Right lobe of liver (tissue), 4 donors: ENCODE measurements at regions not wholly inside any gene's neighbourhood (a gene's known extent, or its start where the extent isn't known, plus 50 kb on each side); places are given as distances from the start of the nearest gene placed in this dataset.
A peak's percentile ranks its signal among the peaks of the same experiment; 100 is the strongest.

ENCODE experiments used
- POLR2A ChIP-seq: fragments of 450-650 bp; IDR thresholded peaks from one replicate; pipeline ENCODE4 v1.6.1; 2017; ENCODE audit warnings: antibody characterized with exemption, mild to moderate bottlenecking
- TF ChIP-seq, protein P1 (sequence below), 4 donors: fragments of 200-600 bp in 3 of 4; fragments of 450-650 bp in 1 of 4; IDR thresholded peaks; one replicate each; pipeline versions ENCODE4 v1.5.1 to v1.8.0; 2016 to 2022; ENCODE audit warnings: antibody characterized with exemption in 4 of 4, mild to moderate bottlenecking in 2 of 4
- donor health status: DM: no; HTN: no; CAD: no.
- donor health status: DM: no; HTN: no; CAD: no.
- donor health status: DM: no; HTN: yes; CAD: no.

DNA sequence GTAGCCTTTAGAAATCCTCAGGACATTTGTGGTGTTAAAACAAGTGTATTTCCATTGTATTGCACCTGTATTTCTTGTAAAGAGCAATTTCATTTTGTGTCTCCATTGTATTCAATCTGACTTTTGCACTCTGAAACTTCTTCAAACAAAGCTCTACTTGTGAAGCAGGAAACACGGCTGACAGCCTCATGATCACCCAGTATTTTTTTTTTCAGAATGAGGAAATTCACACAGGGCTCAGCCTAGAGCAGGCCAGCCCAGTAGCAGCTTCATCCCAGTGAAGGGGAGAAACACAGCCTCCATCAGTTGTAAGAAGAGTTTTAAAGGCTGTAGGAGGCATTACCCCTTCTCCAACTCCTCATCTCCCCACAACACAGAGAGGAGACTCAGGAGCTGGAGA lies 175.9 kb upstream of the KLHL29 start:
- TF ChIP-seq, protein P1, sequence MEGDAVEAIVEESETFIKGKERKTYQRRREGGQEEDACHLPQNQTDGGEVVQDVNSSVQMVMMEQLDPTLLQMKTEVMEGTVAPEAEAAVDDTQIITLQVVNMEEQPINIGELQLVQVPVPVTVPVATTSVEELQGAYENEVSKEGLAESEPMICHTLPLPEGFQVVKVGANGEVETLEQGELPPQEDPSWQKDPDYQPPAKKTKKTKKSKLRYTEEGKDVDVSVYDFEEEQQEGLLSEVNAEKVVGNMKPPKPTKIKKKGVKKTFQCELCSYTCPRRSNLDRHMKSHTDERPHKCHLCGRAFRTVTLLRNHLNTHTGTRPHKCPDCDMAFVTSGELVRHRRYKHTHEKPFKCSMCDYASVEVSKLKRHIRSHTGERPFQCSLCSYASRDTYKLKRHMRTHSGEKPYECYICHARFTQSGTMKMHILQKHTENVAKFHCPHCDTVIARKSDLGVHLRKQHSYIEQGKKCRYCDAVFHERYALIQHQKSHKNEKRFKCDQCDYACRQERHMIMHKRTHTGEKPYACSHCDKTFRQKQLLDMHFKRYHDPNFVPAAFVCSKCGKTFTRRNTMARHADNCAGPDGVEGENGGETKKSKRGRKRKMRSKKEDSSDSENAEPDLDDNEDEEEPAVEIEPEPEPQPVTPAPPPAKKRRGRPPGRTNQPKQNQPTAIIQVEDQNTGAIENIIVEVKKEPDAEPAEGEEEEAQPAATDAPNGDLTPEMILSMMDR (IDR thresholded peaks at IDR 0.05): no peak
- peak; percentile 48 for TF ChIP-seq POLR2A
